ENCODE measurements at regions not wholly inside any gene's neighbourhood (a gene's known extent, or its start where the extent isn't known, plus 50 kb on each side); places are given as distances from the start of the nearest gene placed in this dataset.

DNA sequence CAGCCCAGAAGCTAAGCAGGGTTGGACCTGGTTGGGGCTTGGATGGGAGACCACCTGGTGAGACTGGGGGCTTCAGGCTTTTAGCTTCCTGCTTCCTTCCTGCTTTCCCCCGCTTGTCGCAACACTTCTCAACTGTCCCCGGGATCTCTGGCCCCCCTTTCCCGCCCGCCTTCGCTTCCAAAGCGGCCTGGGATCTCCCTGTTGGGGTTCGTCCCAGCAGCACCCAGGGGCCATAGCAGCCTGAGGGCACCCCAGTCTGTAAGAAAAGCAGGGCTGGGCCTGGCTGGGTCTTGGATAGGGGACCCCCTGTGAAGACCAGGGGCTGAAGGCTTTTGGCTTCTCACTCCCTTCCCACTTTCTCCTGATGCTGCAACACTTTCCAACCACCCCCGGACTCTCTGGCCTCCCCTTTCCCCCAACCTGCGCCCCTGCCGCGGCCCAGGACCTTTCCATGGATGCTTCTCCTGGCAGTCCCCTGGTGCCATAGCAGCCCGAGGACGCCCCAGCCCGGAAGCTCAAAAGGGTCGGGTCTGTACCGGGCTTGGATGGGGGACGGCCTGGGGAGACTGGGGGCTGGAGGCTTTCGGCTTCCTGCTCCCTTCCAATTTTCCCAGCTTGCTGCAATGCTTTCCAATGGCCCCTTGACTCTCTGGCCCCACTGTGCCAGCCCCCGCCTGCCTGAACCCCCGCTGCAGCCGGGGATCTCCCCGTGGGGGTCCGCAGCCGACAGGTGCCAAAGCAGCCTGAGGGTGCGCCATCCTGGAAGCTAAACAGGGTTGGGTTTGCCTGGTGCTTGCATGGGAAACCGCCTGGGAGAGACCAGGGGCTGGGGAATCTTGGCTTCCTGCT, 2276.2 kb downstream of the TP53TG3F start:
- no TSS peak for BruUV-seq (replicated peaks)
- H3K36me3 ChIP-seq (ENCODE audit: low read depth, low read length) = no peaks in the 10 kb centered on the region
- H4K20me1 ChIP-seq (ENCODE audit: low read length) = no peaks in the 10 kb centered on the region
- H3K9ac ChIP-seq (ENCODE audit: low read length) = no peak overlapping the region
- no peaks in the 10 kb centered on the region for H3F3A ChIP-seq (ENCODE audit: low read length, unreplicated experiment)
- intact Hi-C loops (cut with micrococcal nuclease) = no loop called here
- H3K4me3 ChIP-seq (ENCODE audit: low read length) = no peak overlapping the region
- no peaks in the 10 kb centered on the region for H3K27me3 ChIP-seq (ENCODE audit: low read length)
- no peaks in the 10 kb centered on the region for H3K9me2 ChIP-seq (replicated peaks; ENCODE audit: low read length)
- TF ChIP-seq EZH2phosphoT487 (IDR thresholded peaks at IDR 0.05; ENCODE audit: borderline replicate concordance, low read length) = no peak
- no peak for TF ChIP-seq EZH2 (IDR thresholded peaks at IDR 0.05; ENCODE audit: low read length, unreplicated experiment)
- TF ChIP-seq, protein P1, sequence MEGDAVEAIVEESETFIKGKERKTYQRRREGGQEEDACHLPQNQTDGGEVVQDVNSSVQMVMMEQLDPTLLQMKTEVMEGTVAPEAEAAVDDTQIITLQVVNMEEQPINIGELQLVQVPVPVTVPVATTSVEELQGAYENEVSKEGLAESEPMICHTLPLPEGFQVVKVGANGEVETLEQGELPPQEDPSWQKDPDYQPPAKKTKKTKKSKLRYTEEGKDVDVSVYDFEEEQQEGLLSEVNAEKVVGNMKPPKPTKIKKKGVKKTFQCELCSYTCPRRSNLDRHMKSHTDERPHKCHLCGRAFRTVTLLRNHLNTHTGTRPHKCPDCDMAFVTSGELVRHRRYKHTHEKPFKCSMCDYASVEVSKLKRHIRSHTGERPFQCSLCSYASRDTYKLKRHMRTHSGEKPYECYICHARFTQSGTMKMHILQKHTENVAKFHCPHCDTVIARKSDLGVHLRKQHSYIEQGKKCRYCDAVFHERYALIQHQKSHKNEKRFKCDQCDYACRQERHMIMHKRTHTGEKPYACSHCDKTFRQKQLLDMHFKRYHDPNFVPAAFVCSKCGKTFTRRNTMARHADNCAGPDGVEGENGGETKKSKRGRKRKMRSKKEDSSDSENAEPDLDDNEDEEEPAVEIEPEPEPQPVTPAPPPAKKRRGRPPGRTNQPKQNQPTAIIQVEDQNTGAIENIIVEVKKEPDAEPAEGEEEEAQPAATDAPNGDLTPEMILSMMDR (conservative IDR thresholded peaks at IDR 0.05; ENCODE audit: low read depth, low read length) = no peak
- H2AFZ ChIP-seq (ENCODE audit: low read length) = no peak overlapping the region
- H3K27ac ChIP-seq (ENCODE audit: low read length) = no peak overlapping the region
- no peaks in the 10 kb centered on the region for H3K79me2 ChIP-seq (ENCODE audit: low read length)
- no peaks in the 10 kb centered on the region for H3K4me1 ChIP-seq (ENCODE audit: insufficient read depth, low read length)
- H3K4me2 ChIP-seq (ENCODE audit: low read length) = no peak overlapping the region
- ChIA-PET POLR2A (ENCODE audit: unreplicated experiment) (no interaction called here), CTCF (no interaction called here)
- no peak for ATAC-seq
- no peak for DNase-seq
- no peaks in the 10 kb centered on the region for H3K9me3 ChIP-seq (ENCODE audit: low read length)

DNA sequence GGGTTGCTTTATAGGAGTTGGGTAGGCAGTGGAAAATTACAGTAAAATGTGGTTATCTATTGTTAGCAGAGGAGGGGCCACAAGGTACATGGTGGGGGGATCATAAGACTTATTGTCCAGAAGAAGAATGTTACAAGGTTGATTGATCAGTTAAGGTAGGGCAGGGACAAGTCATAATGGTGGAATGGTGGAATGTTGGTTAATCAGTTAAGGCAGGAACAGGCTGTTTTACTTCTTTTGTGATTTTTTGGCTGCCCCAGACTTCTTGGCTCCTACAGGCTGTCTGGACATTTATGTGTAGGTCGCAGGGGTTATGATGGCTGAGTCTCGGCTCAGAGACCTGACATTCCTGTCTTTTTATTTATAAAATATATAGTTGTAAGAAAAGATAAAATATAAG, 2277.1 kb downstream of the TP53TG3F start:
- no peaks in the 10 kb centered on the region for H3F3A ChIP-seq (ENCODE audit: low read length, unreplicated experiment)
- H3K27ac ChIP-seq (ENCODE audit: low read length) = no peak overlapping the region
- ChIA-PET CTCF (no interaction called here), POLR2A (ENCODE audit: unreplicated experiment) (no interaction called here)
- H3K36me3 ChIP-seq (ENCODE audit: low read depth, low read length) = no peaks in the 10 kb centered on the region
- ATAC-seq (no peak), DNase-seq (no peak)
- H3K27me3 ChIP-seq (ENCODE audit: low read length) = no peaks in the 10 kb centered on the region
- H3K9ac ChIP-seq (ENCODE audit: low read length) = no peak overlapping the region
- no peak overlapping the region for H2AFZ ChIP-seq (ENCODE audit: low read length)
- no peak overlapping the region for H3K4me2 ChIP-seq (ENCODE audit: low read length)
- intact Hi-C loops (cut with micrococcal nuclease) = no loop called here
- TF ChIP-seq, protein P1 (conservative IDR thresholded peaks at IDR 0.05; ENCODE audit: low read depth, low read length) = no peak
- TF ChIP-seq EZH2 (IDR thresholded peaks at IDR 0.05; ENCODE audit: low read length, unreplicated experiment) (no peak), EZH2phosphoT487 (IDR thresholded peaks at IDR 0.05; ENCODE audit: borderline replicate concordance, low read length) (no peak)
- no peaks in the 10 kb centered on the region for H3K4me1 ChIP-seq (ENCODE audit: insufficient read depth, low read length)
- no peaks in the 10 kb centered on the region for H3K79me2 ChIP-seq (ENCODE audit: low read length)
- no peaks in the 10 kb centered on the region for H4K20me1 ChIP-seq (ENCODE audit: low read length)
- no peaks in the 10 kb centered on the region for H3K9me3 ChIP-seq (ENCODE audit: low read length)
- no peaks in the 10 kb centered on the region for H3K9me2 ChIP-seq (replicated peaks; ENCODE audit: low read length)
- BruUV-seq (replicated peaks) = no TSS peak
- H3K4me3 ChIP-seq (ENCODE audit: low read length) = no peak overlapping the region

DNA sequence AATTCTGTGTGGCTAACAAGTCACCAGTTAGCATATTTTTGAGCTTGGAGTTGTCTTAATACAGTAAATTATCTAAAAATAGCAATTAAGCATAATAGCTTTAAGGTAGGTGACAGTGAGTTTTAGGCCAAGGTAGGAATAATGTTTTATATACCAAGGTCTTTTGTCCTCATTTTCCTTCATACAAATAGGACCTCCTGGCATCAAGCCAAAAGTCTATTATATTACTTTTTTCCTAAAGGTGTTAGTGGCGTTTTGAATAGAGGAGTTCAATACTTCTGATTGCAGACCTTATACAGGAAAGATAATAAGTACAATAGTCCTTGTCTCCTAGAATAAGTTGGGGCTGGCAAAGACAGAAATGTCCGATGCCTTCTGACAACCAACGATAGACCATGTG, 2277.7 kb downstream of the TP53TG3F start:
- H2AFZ ChIP-seq (ENCODE audit: low read length) = no peak overlapping the region
- no peak overlapping the region for H3K27ac ChIP-seq (ENCODE audit: low read length)
- no peaks in the 10 kb centered on the region for H3K9me3 ChIP-seq (ENCODE audit: low read length)
- H3K4me1 ChIP-seq (ENCODE audit: insufficient read depth, low read length) = no peaks in the 10 kb centered on the region
- H3K4me3 ChIP-seq (ENCODE audit: low read length) = no peak overlapping the region
- ChIA-PET CTCF (no interaction called here), POLR2A (ENCODE audit: unreplicated experiment) (no interaction called here)
- no peaks in the 10 kb centered on the region for H3K36me3 ChIP-seq (ENCODE audit: low read depth, low read length)
- intact Hi-C loops (cut with micrococcal nuclease) = no loop called here
- no peaks in the 10 kb centered on the region for H3F3A ChIP-seq (ENCODE audit: low read length, unreplicated experiment)
- no TSS peak for BruUV-seq (replicated peaks)
- no peaks in the 10 kb centered on the region for H4K20me1 ChIP-seq (ENCODE audit: low read length)
- H3K9ac ChIP-seq (ENCODE audit: low read length) = no peak overlapping the region
- ATAC-seq = no peak
- no peak overlapping the region for H3K4me2 ChIP-seq (ENCODE audit: low read length)
- no peaks in the 10 kb centered on the region for H3K79me2 ChIP-seq (ENCODE audit: low read length)
- H3K27me3 ChIP-seq (ENCODE audit: low read length) = no peaks in the 10 kb centered on the region
- no peaks in the 10 kb centered on the region for H3K9me2 ChIP-seq (replicated peaks; ENCODE audit: low read length)
- TF ChIP-seq, protein P1 (conservative IDR thresholded peaks at IDR 0.05; ENCODE audit: low read depth, low read length) = no peak
- TF ChIP-seq EZH2 (IDR thresholded peaks at IDR 0.05; ENCODE audit: low read length, unreplicated experiment) = no peak
- TF ChIP-seq EZH2phosphoT487 (IDR thresholded peaks at IDR 0.05; ENCODE audit: borderline replicate concordance, low read length) = no peak
- DNase-seq = no peak

Measured in PC-3 (cell line).